Heart right ventricle (tissue), 16 donors: ENCODE measurements at regions not wholly inside any gene's neighbourhood (a gene's known extent, or its start where the extent isn't known, plus 50 kb on each side); places are given as distances from the start of the nearest gene placed in this dataset.

ENCODE experiments used
- ATAC-seq, 8 donors: fragments of 200-7000 bp; cut with Tn5 transposase; one replicate each; pipeline ENCODE4 v1.9.1; 2020; ENCODE audit warnings: mild to moderate bottlenecking in 8 of 8, moderate library complexity in 8 of 8, moderate number of reproducible peaks in 1 of 8
- DNase-seq, 2 donors: peaks; one replicate each; pipeline ENCODE4 v3.0.0-alpha.2; 2020
- H3K27ac ChIP-seq, 10 donors: fragments of 200-600 bp; sonication (generic) in 2 of 10; one replicate each; pipeline versions ENCODE4 v1.5.0 to v1.8.0; 2020 to 2022; ENCODE audit warnings: mild to moderate bottlenecking in 3 of 10
- H3K27me3 ChIP-seq, 7 donors: fragments of 200-600 bp; one replicate each; pipeline ENCODE4 v1.8.0; 2021 to 2022; ENCODE audit warnings: mild to moderate bottlenecking in 2 of 7
- H3K36me3 ChIP-seq, 9 donors: fragments of 200-600 bp; sonication (generic) in 1 of 9; one replicate each; pipeline versions ENCODE4 v1.5.0 to v1.8.0; 2020 to 2022; ENCODE audit warnings: mild to moderate bottlenecking in 2 of 9
- H3K4me1 ChIP-seq, 9 donors: fragments of 200-600 bp; sonication (generic) in 1 of 9; one replicate each; pipeline versions ENCODE4 v1.5.0 to v1.8.0; 2020 to 2022; ENCODE audit warnings: mild to moderate bottlenecking in 4 of 9
- H3K4me3 ChIP-seq, 10 donors: fragments of 200-600 bp; sonication (generic) in 2 of 10; one replicate each; pipeline versions ENCODE4 v1.5.0 to v1.8.0; 2020 to 2022; ENCODE audit warnings: mild to moderate bottlenecking in 7 of 10, moderate library complexity in 2 of 10
- H3K9me3 ChIP-seq, 11 donors: fragments of 200-600 bp in 10 of 11; sonication (generic) in 2 of 11; one replicate each; pipeline versions ENCODE4 v1.5.0 to v1.8.0; 2013 to 2022; ENCODE audit warnings: mild to moderate bottlenecking in 2 of 11, control low read depth in 1 of 11, moderate library complexity in 1 of 11
- WGBS, 2 donors: extraction: QIAGEN DNeasy Blood & Tissue Kit; methylation state at CpG; one replicate each; pipeline ENCODE4 v1.1.7; 2013; ENCODE audit warnings: inconsistent platforms in 1 of 2; 5-methylcytosine and 5-hydroxymethylcytosine counted together
- intact Hi-C, 10 donors: fragments of 100-400 bp; cut with DNase I; formaldehyde crosslinking; loops; one replicate each; pipeline versions ENCODE4 v1.11.1 to v1.14.2; 2022
- TF ChIP-seq, protein P1 (sequence below), 9 donors: fragments of 200-600 bp; sonication (generic) in 2 of 9; IDR thresholded peaks; one replicate each; pipeline versions ENCODE4 v1.5.0 to v1.8.0; 2021 to 2022; ENCODE audit warnings: antibody characterized with exemption in 9 of 9, mild to moderate bottlenecking in 5 of 9, moderate library complexity in 1 of 9
- donor health status: Arrhythmogenic right ventricular cardiomyopathy.
- donor health status: ischemic (EF 13 %, LVEDD 7.1; RV severe dilation, severe dysfunction).
- donor health status: healthy with polysubstance abuse.
- donor health status: DM: no; HTN: yes; CAD: no.
- donor health status: DM: no; HTN: no; CAD: no.
- donor health status: ischemic (EF 25% LVEDD 6.9; RV normal size, moderate dysfunction).
- donor health status: ischemic (EF 25% LVEDD 5.7; RV mildly dilated, moderate dysfunction).
- donor health status: healthy.
- donor health status: DM: yes; HTN: yes; CAD: no.
- donor health status: Ischemic cardiomyopathy.
- donor health status: ischemic (EF 35%, LVEDD 5.7; RV mildly dilated, moderate dysfunction).
- donor health status: nonischemic (EF 11% LVEDD 7.7; RV severe dilation, severe dysfunction).
- donor health status: DM: yes; HTN: yes; CAD: no.
- donor health status: PGD.
- donor health status: ischemic (EF 29% LVEDD 5.4; RV normal size, mild dysfunction).
- donor health status: nonischemic (EF 23%, LVEDD 6.1; RV moderate dilation, normal function).

DNA sequence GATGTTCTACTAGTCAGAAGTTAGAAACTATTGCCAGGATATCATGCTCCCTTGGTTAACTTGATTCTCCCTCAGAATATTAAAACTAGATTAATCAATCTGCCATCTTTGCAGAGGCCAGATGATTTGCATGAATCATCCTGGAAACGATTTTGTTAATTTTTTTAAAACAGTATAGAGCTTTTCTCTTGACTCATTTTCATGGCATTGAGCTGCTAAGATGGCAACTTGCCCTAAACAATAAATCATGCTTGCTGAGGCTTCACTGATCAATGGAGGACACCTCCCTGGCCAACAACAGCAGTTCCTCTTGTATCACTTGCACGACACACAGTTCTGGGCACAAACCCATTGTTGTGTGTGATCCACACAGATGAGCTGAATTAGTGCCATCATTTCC, 109.1 kb downstream of the COL6A6 start:
- DNase-seq: no peak
- Histone ChIP-seq H3K27ac (no peak overlapping the region), H3K36me3 (no peaks in the 10 kb centered on the region), H3K9me3 (no peaks in the 10 kb centered on the region), H3K4me1 (no peaks in the 10 kb centered on the region), H3K27me3 (no peaks in the 10 kb centered on the region), H3K4me3 (no peak overlapping the region)
- WGBS, 2 donors: 72 to 82% methylated on average over 2 of the region's 2 CpGs
- intact Hi-C loops: no loop called here
- TF ChIP-seq, protein P1, sequence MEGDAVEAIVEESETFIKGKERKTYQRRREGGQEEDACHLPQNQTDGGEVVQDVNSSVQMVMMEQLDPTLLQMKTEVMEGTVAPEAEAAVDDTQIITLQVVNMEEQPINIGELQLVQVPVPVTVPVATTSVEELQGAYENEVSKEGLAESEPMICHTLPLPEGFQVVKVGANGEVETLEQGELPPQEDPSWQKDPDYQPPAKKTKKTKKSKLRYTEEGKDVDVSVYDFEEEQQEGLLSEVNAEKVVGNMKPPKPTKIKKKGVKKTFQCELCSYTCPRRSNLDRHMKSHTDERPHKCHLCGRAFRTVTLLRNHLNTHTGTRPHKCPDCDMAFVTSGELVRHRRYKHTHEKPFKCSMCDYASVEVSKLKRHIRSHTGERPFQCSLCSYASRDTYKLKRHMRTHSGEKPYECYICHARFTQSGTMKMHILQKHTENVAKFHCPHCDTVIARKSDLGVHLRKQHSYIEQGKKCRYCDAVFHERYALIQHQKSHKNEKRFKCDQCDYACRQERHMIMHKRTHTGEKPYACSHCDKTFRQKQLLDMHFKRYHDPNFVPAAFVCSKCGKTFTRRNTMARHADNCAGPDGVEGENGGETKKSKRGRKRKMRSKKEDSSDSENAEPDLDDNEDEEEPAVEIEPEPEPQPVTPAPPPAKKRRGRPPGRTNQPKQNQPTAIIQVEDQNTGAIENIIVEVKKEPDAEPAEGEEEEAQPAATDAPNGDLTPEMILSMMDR (IDR thresholded peaks at IDR 0.05): no peak
- no peak for ATAC-seq

DNA sequence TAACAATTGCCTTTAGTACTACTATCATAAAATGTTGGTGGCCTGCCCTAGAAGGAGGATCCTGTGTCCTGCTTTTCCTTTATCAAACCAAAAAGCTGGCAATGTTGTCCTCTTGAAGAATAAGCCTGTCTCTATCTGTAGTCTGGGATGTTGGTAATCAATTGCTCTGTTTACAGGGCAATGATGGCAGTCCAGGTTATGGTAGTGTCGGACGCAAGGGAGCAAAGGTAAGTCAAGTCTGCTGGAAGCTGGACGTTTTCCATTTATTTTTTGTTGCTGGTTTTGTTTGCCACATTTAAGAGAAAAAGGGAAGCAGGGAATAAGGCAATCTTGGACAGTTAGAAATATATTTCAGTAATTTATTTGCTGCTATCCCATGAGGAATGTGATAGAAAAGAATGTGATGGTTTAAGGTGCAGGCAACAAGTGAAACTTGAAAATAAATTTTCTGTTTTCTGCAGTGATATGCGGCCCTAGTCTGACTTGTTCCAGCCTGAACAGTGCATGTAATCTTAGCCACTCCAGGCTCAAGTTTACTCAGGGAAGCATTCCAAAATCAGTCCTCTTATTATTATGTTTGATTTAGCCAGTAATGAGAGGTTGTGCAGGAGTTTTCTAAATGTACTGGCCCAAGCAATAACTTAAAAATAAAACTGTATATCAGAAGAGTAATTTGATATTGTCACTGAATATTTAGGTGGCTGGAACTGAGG, 110.3 kb downstream of the COL6A6 start:
- Histone ChIP-seq H3K4me1 (no peaks in the 10 kb centered on the region), H3K9me3 (no peaks in the 10 kb centered on the region), H3K4me3 (no peak overlapping the region), H3K27ac (no peak overlapping the region), H3K27me3 (no peaks in the 10 kb centered on the region), H3K36me3 (no peaks in the 10 kb centered on the region)
- ATAC-seq (no peak), DNase-seq (no peak)
- TF ChIP-seq, protein P1 (IDR thresholded peaks at IDR 0.05): no peak
- intact Hi-C loops: no loop called here
- WGBS, 2 donors: 80 to 85% methylated on average over 4 of the region's 4 CpGs

DNA sequence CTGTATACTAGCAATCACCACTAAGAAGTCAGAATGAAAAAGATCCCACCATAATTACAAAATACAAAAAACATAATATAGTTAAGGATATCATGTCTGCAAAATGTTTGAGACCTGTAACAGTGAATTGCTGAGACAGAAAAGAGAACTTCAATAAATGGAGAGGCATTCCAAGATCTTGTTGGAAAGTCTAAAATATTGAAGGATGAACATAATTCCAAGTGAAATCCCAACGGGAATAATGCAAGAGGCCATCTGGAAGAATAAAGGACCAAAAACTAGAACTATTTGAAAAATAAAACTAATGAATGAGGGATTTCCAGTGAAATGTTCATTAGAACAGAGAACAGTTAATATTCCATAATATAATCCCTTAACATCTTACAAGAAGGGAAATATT, 110.9 kb downstream of the COL6A6 start:
- H3K4me1 ChIP-seq: no peaks in the 10 kb centered on the region
- intact Hi-C loops: no loop called here
- no peak for ATAC-seq
- H3K4me3 ChIP-seq: no peak overlapping the region
- H3K27ac ChIP-seq: no peak overlapping the region
- 63 to 66% methylated on average over 1 of the region's 1 CpG for WGBS, 2 donors
- DNase-seq: no peak
- no peaks in the 10 kb centered on the region for H3K36me3 ChIP-seq
- H3K27me3 ChIP-seq: no peaks in the 10 kb centered on the region
- H3K9me3 ChIP-seq: no peaks in the 10 kb centered on the region
- TF ChIP-seq, protein P1 (IDR thresholded peaks at IDR 0.05): no peak
